HUDEP-2 (cell line): ENCODE measurements at regions not wholly inside any gene's neighbourhood (a gene's known extent, or its start where the extent isn't known, plus 50 kb on each side); places are given as distances from the start of the nearest gene placed in this dataset.

Experiments used
- DNase-seq, 76 experiments: peaks; one replicate each; lab custom pipeline; 2025; ENCODE audit not compliant: unreplicated experiment in 76 of 76; lab: John Stamatoyannopoulos, UW

DNA sequence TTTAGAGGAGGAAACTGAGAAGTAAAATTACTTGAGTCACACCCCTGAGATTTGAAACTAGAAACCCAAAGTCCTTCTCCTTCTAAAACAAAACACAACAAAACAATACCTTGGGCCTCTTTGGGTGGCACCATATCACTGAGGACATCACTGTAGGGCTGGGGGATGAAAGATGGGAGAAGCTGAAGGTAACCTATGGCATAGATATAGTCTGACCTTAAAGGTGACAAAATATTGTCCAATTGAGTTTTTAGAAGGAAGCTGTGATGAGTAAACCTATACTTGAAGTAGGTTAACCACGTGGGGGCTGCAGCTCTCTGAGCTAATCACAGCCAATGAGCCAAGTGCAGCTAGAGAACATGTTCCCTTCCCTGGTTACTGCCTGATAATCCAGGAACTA is 167.4 kb upstream of the CD180 start:
- DNase-seq = no peak

DNA sequence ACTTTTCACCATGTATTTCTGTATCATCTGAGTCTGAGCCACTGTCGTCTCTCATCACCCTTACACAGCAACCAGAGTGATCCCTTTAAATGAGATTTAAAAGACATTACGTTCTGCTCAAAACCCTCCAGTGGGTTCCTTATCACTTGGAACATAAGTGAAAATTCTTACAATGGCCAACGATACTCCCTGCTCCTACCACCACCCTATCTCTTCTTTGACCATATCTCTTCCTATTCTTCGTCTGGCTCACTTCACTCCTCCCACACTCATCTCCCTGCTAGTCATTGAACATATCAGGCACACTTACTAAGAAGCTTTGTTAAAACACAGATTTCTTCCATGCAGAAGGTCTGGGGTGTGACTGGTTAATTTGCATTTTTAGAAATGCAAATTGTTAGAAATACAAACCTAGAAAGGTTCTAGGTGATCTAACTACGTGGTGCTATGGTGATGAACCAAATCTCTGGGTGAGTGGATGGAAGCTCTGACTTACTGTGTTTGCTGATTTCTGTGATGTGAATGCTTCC is 166.6 kb upstream of the CD180 start:
- DNase-seq = peak in 10 of 76 experiments; percentile 3 to 30 (median 12)

DNA sequence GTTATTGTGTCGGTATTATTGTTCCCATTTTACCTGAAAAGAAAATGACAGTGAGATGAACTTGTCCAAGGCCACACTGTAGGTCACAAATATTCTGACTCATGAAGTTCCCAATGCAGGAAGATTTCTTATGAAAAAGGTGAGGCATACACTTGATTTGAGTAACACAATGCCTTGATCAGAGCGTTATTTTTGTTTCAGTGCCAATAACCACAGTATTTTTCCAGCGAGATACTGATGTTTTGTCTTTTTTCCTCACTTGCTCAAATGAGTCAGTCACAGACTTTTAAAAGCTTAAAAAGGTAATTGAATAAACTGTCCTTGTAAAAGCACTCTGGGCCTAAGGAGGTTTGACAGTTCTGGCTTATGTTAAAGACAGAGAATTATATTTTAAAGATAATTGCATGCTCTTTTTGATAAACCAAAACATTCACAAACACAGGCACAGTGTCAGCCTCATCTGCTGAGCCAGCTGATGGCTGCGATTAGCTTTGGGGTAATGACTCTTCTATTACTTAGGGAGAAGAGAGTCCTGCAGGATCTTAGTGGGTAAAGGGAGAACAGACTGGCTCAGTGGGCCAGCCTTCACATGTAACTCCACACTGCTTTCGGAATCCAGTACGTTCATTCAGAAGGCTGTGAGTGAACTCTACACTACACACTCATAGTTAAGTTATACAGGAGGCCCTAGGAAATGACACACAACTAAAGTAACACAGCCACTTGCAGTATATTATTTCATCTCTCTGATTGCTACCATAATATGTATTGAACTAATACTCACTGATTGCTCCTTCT is 165.5 kb upstream of the CD180 start:
- DNase-seq = no peak

DNA sequence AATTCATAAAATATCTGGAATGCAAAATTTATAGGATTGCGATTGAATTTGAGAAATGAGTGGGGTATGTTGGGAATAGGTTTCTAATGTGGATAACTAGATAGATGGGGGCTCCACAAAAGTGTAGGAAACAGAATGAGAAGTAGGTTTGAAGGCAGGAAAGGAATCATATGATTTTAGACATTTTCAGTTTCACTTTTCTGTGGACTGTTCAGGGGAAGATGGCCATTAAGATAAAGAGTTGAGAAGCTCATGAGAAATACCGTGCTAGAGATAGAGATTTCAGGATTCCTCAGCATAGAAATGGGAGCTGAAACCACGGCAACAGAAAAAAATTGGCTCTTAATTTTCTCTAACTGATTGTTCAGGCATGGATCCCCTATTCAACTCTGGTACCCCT is 163.4 kb upstream of the CD180 start:
- DNase-seq = no peak

DNA sequence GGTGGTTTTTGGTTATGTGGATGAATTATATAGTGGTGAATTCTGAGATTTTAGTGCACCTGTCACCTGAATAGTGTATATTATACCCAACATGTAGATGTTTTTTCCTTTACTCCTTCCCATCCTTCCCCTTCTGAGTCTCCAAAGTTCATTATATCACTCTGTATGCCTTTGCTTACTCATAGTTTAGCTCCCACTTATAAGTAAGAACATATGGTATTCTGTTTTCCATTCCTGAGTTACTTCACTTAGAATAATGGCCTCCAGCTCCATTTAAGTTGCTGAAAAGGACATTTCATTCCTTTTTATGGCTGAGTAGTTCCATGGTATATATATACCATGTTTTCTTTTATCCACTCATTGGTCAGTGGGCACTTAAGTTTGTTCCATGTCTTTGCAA is 161.6 kb upstream of the CD180 start:
- DNase-seq = no peak

DNA sequence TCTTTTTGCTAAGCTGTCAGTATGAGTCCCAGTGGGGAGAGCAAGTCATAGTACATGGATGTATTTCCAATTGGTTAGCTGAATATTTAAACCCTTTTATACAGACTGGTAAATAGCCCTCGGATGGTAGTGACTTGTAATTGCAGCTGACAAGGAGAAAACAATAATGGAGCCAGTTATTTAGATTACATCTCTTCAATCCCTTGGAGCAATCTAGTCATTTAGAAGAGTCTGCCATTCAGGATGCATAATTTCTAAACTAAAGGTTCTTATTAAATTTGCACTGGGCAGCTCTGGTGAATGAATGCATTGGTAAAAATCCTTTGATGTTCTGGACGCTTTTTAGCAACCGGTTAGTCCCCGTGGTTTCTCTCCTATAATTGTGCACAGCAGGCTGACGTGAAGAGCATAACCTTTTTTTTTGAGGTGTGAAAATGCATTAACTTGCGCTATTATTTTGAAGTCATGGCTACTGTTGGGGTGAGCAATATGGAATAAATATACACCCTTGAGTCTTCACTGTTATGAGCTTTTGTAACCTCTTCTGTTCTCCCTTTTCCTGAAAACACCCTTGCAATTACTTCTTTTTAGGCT is 158.6 kb upstream of the CD180 start:
- DNase-seq = no peak

DNA sequence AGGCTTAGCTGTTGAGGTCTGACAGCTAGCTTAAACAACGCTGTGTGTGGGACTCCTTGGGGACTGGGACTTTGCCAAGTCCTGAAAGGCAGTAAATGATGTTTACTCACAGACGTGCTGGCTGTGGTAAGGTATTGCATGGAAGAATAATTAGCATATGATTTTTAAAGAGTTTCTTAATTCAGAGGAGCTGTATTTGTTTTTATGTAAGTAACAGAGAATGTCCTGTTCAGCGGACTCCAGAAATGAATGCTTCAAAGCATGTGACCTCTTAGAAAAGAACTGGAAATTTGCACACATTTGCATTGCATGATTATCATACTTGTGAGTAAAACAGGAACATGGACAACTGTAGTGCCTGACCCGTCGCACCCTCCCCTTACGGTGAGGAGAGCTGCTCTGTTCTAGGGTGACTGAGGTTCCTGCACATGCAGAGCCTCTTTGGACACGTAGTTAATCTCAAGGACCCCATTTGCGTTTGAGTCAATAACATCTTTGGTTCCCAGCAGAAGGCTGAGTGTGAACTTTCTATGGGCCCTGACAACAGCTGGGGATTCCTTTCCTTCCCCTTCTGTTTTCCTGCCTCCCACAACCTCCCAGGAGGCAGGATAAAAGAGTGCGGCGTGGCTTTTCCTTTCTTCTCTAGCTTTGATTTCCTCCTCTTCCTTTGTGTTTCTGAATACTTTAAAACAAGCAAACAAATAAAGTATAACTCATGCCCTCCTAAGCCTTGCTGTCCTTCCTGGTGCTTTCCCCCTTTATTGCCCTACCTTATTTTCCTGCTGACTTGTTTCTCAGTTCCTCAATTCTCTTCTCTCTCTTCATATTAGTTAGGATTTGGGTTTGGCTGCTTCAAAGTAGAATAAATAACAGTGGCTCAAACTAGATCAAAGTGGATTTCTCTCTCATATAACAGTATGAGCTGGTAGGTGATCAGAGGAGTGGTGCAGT is 157.2 kb upstream of the CD180 start:
- DNase-seq = no peak

DNA sequence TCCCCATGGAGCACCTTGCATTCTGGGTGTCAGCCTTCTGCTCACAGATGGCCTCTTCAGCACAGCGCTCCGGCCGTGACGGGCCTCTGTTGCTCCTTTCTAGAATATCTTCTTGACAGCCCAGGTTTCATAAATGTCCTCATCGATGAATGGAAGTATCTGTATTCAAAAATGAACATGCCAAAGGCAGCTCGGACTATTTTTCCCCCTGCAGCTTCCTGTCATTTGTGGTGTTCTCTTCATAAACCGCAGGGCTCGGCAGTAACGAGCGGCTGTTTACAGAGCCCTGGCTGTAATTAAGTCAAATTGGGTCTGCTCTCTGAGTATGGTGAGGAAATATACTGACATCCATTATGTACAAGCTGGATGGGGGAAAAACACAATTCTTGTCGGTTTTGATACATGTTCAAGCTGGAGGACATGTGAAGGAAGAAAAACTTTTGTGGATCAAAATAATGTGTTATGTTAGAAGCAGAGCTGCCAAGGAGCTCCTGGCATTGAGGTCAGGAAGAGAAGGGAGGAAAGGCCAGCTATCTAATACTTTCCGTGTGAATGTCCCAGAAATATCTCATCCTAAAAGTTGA is 154.1 kb upstream of the CD180 start:
- DNase-seq = no peak

DNA sequence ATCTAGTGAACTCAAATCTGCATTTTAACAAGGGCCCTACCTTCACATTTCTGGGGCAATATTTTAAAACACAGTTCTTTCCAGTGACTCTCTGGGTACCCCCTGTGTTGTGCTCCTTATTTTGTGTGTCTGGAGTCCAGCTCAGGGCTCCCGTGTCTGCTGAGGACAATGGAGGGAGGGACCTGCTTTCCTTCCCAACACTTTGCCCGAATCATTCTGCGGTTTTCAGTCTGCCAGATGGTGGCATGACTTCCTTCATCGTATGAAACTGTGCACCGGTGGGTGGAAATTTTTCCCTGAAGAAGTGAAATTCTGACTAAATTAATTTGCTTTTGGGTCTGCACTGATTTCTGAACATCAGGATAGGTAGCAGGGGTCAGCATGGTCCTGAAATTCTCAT is 153.6 kb upstream of the CD180 start:
- DNase-seq = no peak

DNA sequence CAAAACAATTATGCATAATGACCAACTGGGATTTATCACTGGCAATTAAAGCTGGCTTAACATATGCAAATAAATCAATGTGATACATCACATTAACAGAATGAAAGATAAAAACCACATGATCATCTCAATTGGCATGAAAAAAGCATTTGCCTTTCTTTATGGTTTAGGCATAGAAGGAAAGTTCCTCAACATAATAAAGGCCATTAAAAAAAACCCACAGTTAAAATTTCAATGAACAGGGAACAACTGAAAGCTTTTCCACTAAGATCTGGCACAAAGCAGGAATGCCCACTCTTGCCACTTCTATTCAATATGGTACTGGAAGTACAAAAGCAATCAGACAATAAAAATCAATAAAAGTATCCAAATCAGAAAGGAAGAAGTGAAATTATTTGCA is 151.2 kb upstream of the CD180 start:
- no peak for DNase-seq

DNA sequence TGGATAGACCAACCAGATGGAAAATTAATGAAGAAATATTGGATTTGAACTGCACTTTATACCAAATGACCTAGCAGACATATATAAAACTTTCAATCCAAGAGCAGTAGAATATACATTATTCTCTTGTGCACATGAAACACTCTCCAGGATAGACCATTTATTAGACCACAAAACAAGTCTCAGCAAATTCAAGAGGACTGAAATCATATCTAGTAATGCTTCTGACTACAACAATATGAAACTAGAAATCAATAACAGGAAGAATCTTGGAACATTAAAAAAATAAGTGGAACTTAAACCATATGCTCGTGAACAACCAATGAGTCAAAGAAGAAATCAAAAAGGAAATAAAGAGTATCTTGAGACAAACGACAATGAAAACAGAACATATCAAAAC is 150.0 kb upstream of the CD180 start:
- no peak for DNase-seq

DNA sequence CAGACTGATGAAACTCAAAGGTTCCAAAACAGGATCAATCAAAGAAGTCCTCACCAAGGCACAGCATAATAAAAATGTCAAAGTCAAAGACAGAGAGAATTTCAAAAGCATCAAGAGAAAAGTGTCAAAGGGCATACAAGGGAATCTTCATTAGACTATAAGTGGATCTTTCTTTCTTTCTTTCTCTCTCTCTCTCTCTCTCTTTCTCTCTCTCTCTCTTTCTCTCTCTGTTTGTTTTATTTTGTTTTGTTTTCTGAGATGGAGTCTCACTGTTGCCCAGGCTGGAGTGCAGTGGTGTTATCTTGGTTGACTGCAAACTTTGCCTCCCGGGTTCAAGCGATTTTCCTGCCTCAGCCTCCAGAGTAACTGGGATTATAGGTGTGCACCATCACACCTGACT is 148.3 kb upstream of the CD180 start:
- DNase-seq = no peak

DNA sequence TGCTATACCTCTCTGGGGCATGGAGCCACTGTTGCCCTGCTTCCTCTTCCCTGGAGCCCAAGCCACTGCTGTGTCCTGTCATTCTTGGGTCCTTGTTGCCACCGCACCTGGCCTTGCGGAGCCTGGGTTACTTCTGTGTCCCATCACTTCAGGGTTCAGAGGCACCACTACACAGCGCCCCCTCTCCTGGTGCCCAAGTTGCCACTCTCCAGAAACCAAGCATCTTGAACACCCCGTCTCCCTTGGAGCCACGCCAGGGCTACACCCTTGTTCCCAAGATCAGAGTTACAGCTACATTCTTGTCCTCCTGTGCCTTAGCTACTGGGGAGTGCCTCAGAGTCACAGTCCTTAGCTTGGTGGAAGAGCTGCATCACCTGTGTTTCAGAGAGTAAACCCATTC is 147.2 kb upstream of the CD180 start:
- DNase-seq = no peak

DNA sequence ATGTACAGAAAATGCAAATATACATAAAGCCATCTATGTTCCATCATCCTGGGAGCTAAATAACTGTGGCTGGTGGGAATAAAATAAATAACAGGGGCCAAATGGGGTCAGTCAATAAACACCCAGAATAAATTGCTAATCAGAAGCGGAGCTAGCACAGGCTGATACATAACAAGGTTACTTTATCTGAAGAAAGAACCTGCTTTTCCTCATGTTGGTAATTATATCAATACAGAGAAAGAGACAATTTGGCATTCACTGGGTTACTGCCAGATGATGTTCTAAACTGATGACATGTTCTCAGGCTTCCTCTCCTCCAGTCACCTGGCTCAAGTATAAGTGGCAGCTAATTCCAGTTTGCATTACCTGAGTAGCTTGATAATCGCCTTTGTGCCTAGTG is 144.9 kb upstream of the CD180 start:
- DNase-seq = no peak

DNA sequence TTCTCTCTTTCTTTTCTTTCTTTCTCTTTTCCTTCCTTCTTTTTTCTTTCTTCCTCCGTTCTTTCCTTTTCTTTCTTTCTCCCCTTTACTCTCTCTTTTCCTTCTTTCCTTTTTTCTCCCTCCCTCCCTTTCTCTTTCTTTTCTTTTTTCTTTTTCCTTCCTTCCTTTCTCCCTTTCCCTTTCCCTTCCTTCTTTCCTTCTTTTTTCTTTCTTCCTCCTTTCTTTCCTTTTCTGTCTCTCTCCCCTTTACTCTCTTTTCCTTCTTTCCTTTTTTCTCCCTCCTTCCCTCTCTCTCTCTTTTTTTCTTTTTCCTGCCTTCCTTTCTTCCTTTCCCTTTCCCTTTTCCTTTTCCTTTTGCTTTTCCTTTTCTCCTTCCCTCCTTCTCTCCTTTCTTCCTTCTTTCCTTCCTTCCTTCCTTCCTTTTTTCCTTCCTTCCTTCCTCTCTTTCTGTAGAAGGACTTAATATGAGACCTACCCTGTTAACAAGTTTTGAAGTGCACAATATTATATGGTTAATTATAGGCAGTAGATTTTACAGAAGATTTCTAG is 142.7 kb upstream of the CD180 start:
- no peak for DNase-seq

DNA sequence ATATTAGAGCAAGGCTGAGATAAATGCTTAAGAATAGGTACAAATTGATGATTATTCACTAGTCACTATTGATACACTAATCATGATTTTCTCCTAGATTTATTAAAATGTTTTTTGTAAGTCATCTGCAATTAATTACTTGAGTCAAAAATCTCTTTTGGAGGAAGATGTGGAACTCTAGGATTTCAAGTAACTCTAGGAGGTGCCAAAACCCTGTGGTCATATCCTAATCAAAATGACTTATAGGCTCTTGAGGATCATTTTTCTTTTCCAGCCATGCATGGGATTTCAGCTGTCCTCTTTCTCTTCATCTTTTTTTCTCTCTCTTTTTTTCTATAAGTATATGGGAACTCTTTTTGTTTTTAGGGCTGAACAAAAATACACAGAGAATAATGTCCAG is 141.8 kb upstream of the CD180 start:
- no peak for DNase-seq

DNA sequence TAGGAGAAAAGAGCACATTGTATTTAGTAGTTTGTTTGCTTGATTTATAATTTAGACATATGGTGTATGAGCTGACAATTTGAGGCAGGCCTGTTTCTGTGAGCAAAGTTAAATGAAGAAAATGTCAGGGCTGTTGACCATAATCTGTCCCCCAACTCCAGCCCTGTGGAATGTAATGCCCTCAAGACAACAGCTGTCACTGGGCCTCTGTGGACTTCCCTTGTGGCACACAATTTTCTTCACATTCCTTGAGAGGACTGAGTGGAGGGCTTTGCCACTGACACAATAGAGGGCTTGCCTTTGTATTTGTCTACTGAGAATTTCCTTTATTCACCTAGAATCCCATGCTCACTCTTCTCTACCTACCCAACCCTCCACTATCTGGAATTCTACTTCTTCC is 141.2 kb upstream of the CD180 start:
- DNase-seq = no peak

DNA sequence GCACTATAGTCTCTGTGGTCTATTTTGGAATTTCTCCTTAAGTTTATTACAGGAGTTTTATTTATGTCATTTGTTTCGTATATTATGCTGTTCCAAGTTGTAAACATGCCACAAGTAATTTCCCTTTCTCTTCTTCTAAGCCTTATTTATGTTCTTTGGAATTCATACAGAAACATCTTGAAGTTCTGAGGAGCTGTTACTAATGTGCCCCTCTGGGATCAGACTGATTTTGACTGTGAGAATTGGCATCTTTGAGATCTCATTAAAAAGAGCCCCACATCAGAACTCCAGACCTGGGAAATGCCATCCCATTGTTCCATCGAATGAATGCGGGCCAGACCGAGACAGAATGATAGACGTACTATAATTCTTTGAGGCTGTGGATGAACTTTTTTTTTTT is 138.8 kb upstream of the CD180 start:
- no peak for DNase-seq

DNA sequence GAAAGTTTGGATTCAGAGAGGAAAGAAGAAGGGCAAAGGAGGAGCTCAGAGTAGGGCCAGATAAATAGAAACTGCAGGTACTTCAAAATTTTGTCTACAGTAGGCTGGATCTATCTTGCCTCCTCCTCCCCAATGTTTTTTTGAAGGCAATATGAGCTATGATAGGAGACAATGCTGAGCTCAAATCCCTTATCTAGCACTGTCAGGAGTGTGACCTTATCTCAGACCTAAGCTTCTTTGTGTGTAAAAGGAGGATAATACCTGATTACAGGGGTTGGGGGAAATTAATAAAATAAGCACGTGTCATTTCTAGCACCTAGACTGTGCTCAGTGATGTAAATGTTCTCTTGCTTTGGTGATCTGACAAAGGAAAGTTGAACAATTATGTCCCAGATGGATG is 137.8 kb upstream of the CD180 start:
- DNase-seq = peak in 5 of 76 experiments; percentile 3 to 29 (median 10)

DNA sequence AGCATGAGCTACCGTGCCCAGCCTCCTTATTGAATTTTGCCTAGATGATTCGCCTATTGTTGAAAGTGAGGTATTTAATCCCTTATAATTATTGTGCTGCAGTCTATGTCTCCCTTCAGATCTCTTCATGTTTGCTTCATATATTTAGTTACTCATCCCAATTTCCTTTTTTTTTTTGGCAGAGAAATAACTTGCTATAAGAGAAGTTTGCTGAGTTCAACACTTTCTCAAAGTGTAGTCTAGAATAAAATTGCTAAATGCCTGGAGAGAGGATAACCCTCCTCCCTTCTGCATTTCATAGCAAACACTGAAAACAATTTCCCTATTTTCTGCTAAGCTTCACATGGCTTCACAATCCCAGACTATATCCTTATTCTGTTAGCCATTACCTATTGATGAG is 136.6 kb upstream of the CD180 start:
- no peak for DNase-seq
